GM10266 (cell line): ENCODE measurements at regions not wholly inside any gene's neighbourhood (a gene's known extent, or its start where the extent isn't known, plus 50 kb on each side); places are given as distances from the start of the nearest gene placed in this dataset.

Experiments used
- DNase-seq: peaks from one replicate; pipeline ENCODE4 v3.0.0; 2012; ENCODE audit errors: extremely low spot score
- TF ChIP-seq, protein P1 (sequence below): IDR thresholded peaks from 2 replicates; pipeline ENCODE4 v1.5.1; 2012; ENCODE audit warnings: mild to moderate bottlenecking, low read depth; ENCODE audit not compliant: control insufficient read depth, insufficient read depth; ENCODE audit errors: missing control alignments

- no peak for DNase-seq
- TF ChIP-seq, protein P1, sequence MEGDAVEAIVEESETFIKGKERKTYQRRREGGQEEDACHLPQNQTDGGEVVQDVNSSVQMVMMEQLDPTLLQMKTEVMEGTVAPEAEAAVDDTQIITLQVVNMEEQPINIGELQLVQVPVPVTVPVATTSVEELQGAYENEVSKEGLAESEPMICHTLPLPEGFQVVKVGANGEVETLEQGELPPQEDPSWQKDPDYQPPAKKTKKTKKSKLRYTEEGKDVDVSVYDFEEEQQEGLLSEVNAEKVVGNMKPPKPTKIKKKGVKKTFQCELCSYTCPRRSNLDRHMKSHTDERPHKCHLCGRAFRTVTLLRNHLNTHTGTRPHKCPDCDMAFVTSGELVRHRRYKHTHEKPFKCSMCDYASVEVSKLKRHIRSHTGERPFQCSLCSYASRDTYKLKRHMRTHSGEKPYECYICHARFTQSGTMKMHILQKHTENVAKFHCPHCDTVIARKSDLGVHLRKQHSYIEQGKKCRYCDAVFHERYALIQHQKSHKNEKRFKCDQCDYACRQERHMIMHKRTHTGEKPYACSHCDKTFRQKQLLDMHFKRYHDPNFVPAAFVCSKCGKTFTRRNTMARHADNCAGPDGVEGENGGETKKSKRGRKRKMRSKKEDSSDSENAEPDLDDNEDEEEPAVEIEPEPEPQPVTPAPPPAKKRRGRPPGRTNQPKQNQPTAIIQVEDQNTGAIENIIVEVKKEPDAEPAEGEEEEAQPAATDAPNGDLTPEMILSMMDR = no peak
Observed at GRCh38 chr9:8262625-8263622, 463.3 kb upstream of the DMAC1 start.

GRCh38 chr9:8261737-8262136, 462.2 kb upstream of the DMAC1 start:
- TF ChIP-seq, protein P1 = no peak
- no peak for DNase-seq

- TF ChIP-seq, protein P1 = no peak
- no peak for DNase-seq
Observed at GRCh38 chr9:8259028-8259427, 459.4 kb upstream of the DMAC1 start.

- no peak for DNase-seq
- TF ChIP-seq, protein P1 = no peak
Observed at GRCh38 chr9:8256880-8257279, 457.3 kb upstream of the DMAC1 start.

- DNase-seq = no peak
- TF ChIP-seq, protein P1 = no peak
Observed at GRCh38 chr9:8255850-8256249, 456.3 kb upstream of the DMAC1 start.

GRCh38 chr9:8254541-8254940, 455.0 kb upstream of the DMAC1 start:
- TF ChIP-seq, protein P1 = no peak
- no peak for DNase-seq

DNA sequence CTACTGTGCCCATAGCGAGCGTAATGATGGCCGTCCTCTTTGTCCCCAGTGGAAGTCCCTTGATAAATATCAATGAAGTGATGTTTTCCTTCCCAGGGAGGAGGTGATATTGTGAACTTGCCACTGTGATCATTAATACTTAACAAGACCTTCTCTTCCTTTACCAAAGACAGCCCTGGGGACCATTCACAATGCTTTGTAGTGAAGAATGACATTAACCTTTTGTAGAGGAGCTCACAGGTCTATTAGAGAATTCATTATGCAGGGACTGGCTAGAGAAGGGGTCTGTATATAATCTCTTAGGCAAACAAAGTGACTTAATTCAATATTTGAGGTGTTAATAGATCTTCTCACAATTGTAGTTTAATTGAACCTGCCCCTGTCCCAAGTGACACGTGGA, 452.9 kb upstream of the DMAC1 start:
- TF ChIP-seq, protein P1 = no peak
- DNase-seq = no peak
